PC-9 (cell line): ENCODE measurements at regions not wholly inside any gene's neighbourhood (a gene's known extent, or its start where the extent isn't known, plus 50 kb on each side); places are given as distances from the start of the nearest gene placed in this dataset.

Source experiments
- EZH2 ChIP-seq: fragments of 200-600 bp; sonication (generic); IDR thresholded peaks from 2 replicates; pipeline ENCODE4 v1.8.0; 2017; ENCODE audit warnings: antibody characterized with exemption, low read depth
- TF ChIP-seq, protein P1 (sequence below): fragments of 200-600 bp; sonication (generic); conservative IDR thresholded peaks from 2 replicates; pipeline ENCODE4 v1.6.1; 2017; ENCODE audit warnings: mixed run types, antibody characterized with exemption, mild to moderate bottlenecking, moderate library complexity

DNA sequence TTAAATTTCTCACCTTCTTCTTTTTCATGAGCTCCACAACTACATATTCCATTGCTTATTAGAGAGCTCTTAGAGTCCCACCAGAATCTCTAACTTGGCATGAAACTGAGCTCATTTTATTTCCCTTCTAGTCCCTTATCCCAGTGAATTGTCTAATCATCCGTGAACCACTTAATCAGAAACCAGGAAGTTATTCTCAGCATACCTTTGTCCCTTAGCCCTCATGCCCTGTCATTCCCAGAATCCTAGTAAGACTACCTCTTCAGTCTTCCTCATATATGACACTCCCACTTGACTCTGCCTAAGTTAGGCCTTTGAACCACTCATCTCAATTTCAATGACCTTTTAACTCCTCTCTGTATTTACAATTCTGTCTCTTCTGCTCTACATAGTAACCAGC lies 93.0 kb upstream of the PAPPA start:
- TF ChIP-seq, protein P1, sequence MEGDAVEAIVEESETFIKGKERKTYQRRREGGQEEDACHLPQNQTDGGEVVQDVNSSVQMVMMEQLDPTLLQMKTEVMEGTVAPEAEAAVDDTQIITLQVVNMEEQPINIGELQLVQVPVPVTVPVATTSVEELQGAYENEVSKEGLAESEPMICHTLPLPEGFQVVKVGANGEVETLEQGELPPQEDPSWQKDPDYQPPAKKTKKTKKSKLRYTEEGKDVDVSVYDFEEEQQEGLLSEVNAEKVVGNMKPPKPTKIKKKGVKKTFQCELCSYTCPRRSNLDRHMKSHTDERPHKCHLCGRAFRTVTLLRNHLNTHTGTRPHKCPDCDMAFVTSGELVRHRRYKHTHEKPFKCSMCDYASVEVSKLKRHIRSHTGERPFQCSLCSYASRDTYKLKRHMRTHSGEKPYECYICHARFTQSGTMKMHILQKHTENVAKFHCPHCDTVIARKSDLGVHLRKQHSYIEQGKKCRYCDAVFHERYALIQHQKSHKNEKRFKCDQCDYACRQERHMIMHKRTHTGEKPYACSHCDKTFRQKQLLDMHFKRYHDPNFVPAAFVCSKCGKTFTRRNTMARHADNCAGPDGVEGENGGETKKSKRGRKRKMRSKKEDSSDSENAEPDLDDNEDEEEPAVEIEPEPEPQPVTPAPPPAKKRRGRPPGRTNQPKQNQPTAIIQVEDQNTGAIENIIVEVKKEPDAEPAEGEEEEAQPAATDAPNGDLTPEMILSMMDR = no peak
- TF ChIP-seq EZH2 = no peak
